ENCODE measurements at regions not wholly inside any gene's neighbourhood (a gene's known extent, or its start where the extent isn't known, plus 50 kb on each side); places are given as distances from the start of the nearest gene placed in this dataset.
"Not testable (repeated sequence)": the region's sequence is repeated elsewhere in the genome, so short reads cannot be mapped to it uniquely, and the experiment has no call there.

DNA sequence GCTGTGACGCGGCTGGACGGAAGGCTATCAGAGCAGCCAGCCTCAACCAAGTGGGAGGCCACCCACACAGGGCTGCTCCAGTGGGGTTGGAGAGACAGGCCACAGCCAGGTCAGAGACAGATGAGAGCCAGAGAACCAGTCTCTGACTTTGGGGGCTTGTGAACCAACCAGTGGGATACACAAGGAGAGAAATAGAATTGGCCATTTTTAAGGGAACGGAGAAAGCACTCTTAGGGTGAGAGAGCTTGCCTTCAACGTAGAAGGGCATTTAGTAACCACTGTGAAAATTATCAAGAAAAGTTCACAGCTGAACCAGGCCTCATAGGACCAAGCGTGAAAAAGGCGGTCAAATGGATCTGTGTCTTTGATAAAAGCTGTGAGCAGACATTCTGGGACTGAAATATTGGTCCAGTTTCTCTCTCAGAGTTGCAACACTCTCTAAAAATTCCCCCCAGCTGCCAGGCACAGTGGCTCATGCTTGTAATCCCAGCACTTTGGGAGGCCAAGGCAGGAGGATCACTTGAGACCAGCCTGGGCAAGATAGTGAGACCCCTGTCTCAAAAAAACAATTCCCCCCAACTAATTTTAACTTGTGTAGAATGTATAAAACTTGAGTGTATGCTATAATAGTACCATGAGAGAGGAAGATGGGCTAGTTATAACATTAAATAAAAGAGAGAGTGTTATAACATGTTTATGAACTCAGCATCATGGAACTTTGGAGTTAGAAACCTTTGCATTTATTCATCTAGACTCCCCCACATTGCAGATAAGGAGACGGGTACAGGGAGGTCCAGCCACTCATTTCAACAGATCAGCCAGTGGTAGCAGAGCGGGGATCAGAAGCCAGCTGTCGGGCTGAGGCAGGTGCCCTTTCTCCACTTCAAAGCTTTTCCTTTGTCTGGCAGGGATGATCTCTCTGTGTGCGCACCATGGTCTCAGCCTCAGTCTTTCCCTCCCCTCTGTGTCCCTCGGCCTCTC lies 132.2 kb downstream of the NPIPB11 start:
- not testable (repeated sequence) for DNase-seq (ENCODE audit: low read depth in 2 of 2)

DNA sequence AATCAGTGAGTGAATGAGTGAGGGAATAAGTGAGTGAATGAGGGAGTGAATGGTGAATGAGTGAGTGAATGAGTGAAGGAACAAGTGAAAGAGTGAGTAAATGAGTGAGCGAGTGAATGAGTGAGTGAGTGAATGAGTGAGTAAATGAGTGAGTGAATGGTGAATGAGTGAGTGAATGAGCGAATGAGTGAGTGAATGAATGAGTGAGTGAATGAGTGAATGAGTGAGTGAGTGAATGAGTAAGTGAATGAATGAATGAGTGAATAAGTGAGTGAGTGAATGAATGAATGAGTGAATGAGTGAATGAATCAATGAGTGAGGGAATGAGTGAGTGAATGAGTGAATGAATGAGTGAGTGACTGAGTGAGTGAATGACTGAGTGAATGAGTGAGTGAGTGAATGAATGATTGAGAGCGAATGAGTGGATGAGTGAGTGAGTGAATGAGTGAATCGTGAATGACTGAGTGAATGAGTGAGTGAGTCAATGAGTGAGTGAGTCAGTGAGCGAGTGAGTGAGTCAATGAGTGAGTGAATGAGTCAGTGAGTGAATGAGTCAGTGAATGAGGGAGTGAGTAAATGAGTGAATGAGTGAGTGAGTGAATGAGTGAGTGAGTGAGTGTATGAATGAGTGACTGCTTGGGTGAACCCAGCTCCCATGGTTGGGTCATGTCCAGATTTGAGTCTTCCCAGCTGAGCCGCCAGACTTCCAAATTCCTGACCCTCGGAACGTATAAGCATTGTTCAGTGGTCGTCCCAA lies 133.0 kb downstream of the NPIPB11 start:
- DNase-seq (ENCODE audit: low read depth in 2 of 2), result not testable (repeated sequence)

DNA sequence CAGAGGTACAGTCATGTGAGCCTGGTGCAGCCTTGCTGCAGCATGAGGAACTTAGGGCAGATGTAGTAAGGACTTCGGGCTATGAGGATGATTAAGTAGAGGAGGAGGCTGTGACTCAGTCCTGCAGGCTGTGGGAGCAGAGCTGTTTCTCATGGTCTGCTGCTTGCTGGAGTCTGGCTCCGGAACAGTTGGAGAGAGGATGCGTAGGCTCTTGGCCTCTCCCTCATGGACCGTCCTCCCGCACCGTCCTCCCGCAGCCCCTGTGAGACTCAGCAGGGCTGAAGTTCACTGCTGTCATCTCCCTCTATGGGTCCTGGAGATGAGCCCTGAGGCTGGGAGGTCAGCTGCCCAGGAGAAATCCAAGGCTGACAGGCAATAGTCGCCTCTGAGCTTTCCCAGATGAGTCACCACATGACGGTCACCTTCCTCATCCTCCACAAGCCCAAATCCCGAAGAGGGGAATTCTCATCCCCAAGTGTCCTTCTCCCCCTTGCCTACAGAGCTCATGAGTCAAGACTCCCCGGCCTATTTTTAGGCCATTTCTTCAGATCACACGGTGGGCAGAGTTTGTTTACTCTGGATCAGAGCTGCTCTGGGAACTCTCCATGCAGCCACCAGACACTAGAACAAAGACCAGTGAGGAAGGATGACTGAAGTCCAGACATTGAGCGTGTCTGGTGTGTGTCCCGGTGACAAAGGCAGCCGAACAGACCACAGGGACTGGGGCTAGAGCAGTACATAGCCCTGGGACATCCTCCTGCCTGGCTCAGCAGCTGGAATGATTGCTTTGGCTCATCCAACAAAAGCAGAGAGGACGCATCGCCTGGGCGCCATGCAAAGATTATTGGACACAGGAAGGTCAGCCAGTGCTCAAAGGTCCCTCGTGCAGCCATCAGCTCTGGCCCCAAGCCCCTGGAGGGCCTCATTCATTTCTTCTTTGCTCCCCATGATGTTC lies 134.5 kb downstream of the NPIPB11 start:
- not testable (repeated sequence) for DNase-seq (ENCODE audit: low read depth in 2 of 2)

- DNase-seq (ENCODE audit: low read depth in 2 of 2), result not testable (repeated sequence)
Measured at GRCh38 chr16:29270923-29271322, 135.6 kb downstream of the NPIPB11 start.

- not testable (repeated sequence) for DNase-seq (ENCODE audit: low read depth in 2 of 2)
Measured at GRCh38 chr16:29270033-29270432, 136.5 kb downstream of the NPIPB11 start.

GRCh38 chr16:29269192-29269811 lies 137.2 kb downstream of the NPIPB11 start:
- DNase-seq (ENCODE audit: low read depth in 2 of 2), result not testable (repeated sequence)

GRCh38 chr16:29268785-29269191 lies 137.7 kb downstream of the NPIPB11 start:
- DNase-seq (ENCODE audit: low read depth in 2 of 2), result not testable (repeated sequence)

DNA sequence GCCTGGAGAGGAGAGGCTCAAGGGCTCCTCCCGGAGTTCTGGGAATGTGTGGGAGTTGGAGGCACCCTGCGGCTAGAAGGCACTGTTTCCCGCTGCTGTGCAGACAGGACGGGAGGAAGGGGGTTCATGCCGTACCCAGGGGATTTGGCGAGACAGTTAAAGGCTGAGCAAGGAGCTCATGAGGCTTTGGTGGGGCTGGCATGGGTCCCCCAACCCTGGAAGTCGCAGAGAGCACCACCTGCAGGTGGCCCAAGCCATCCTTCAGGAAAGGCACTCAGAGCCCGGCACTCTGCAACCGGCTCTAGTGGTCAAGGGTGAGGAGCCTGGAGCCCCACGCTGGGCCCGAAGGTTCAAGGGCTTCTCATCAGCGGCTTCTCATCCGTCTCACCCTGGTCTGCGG lies 138.2 kb downstream of the NPIPB11 start:
- not testable (repeated sequence) for DNase-seq (ENCODE audit: low read depth in 2 of 2)

DNA sequence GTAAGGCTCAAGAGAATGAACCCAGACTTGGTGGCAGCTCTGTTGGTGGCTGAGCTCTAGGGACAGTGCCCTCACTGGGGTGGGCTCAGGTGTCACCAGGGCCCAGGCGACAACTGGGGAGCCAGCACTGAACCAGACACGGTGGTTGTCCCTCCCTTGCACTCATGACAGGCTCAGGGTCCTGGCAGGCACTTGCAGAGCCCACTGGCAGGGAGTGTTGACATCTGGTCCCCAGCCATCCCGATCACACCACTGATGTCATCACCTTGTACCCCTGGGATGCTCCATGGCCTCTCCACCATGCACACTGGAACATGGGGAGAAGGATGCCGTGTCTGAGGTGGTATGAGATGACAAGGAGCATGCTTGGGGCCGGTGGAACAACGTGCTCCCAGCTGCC lies 138.6 kb downstream of the NPIPB11 start:
- DNase-seq (ENCODE audit: low read depth in 2 of 2), result not testable (repeated sequence)

DNA sequence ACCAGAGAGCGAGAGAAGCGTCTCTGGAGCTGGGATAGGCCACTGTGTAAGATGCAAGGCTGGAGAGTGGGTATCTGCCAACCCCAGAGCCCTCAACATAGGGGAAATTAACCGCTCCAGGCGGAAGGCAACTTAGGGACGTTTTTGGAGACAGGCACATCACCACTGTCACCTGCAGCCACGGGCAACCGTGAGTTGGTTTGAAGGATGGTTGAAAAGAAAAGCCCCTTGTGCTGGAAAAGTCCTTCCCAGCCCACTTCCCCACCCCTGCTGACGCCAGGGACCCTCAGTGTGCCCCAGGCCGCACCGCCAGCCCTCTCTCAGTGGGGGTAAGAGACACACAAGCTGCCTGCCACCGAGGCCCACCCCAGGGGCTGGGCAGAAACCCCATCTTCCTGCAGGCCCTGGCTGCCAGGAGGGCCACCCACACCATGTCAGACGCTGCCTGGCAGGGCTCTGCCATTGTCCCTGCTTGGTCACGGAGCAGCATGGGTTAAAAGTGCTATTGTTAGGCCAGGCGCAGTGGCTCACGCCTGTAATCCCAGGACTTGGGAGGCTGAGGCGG lies 139.4 kb downstream of the NPIPB11 start:
- not testable (repeated sequence) for DNase-seq (ENCODE audit: low read depth in 2 of 2)

DNA sequence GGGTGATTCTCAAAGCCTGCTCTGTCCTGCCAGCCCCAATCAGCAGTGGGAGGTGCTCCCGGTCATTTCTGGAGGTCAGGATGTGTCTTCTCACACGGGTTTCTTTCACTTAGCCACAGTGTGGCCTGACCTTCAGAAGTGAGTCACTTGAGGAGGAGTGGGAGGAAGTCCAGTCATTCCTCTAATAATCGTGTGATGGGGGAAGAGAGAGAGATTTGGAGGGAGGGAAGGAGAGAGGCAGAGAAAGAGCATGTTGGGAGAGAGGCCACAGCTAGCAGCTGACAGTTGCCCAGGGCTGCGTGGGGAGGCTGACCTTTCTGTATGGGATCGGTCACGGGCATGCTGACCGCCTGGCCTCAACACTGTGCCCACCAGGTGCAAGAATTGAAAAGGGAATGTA lies 139.9 kb downstream of the NPIPB11 start:
- DNase-seq (ENCODE audit: low read depth in 2 of 2), result not testable (repeated sequence)

DNA sequence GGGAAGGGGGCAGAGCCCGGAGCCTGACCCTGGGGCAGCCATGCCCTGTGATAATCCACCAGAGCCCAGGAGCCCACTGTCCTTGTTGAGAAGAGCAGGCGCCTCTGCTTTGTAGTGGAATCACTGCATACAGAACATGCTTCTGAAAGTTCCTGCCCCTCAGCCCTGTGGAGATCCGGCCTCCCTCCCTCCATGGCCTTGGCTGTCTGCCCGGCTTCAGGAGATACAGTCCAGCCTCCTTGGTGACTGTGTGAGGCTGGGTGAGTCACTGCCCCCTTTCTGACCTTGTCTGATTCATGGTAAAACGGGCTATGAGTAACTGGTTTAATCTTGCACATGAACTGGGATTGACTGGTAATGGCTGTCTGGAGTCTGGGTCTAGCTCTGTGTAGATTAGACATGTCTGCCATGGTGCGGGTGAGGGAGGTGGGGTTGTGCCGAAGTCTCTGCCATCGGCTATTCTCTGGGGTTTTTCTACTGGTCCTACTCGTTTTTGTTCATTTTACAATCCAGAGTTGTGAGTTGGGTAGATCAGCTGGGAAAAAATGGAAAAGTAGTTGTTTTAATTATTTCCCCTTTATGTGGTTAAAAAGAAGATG lies 141.2 kb downstream of the NPIPB11 start:
- not testable (repeated sequence) for DNase-seq (ENCODE audit: low read depth in 2 of 2)

- not testable (repeated sequence) for DNase-seq (ENCODE audit: low read depth in 2 of 2)
Measured at GRCh38 chr16:29264080-29264837, 142.3 kb downstream of the NPIPB11 start.

DNA sequence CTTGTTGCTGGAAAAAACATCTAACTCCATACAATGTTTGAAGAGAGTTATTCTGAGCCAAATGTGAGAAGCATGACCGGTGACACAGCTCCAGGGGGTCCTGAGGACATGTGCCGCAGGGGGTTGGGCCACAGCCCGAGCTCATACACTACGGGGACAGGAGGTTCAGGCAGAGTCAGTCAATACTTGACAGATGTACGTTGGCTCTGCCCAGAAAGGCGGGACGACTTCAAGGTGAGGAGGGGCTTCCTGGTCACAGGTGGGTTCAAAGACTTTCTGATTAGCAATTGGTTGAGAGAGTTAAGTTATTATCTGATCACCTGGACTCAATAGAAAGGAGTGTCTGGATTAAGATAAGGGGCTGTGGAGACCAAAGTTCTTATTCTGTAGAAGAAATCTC lies 143.8 kb downstream of the NPIPB11 start:
- not testable (repeated sequence) for DNase-seq (ENCODE audit: low read depth in 2 of 2)

DNA sequence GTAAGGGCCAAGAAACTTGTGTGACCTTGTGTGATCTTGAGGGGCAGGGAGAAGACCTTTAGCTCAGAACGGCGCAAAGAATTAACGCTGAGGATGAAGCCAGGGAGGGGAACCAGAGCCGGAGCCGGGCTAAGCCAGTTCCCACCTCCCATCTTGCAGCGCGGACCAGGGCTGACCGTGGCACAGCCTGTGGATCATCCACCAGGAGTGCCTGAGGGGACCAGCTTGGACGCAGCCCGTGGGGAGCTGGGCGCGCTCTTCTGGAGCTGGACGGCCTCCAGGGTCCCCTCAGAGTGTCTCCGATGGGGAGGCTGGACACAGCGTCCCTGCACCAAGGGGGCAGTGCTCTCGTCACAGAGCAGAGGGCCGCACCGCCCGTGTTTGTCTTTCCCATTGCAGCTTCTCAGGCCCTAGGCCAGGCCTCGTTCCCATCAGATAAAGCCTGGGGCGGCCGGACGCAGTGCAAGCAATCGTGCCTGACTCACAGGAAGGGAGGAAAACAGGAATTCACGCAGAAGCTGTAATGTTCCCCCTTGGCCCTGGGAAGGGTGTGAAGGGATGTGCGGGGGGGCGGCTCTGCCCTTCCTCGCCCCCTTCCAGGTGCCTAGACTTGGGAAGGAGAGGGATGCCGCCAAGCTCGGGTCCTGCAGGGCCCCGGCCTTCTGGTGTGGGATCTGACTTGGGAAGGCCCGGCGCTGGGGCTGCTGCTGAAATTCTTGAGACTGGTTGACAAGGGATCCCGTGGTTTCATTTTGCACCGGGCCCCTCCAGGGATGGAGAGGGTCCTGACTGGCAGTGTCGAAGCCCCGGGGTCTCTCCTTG lies 144.9 kb downstream of the NPIPB11 start:
- DNase-seq (ENCODE audit: low read depth in 2 of 2), result not testable (repeated sequence)

- not testable (repeated sequence) for DNase-seq (ENCODE audit: low read depth in 2 of 2)
Measured at GRCh38 chr16:29260683-29261426, 145.7 kb downstream of the NPIPB11 start.

- DNase-seq (ENCODE audit: low read depth in 2 of 2), result not testable (repeated sequence)
Measured at GRCh38 chr16:29259635-29260457, 146.7 kb downstream of the NPIPB11 start.
